ENCODE measurements at regions not wholly inside any gene's neighbourhood (a gene's known extent, or its start where the extent isn't known, plus 50 kb on each side); places are given as distances from the start of the nearest gene placed in this dataset.

GRCh38 chr4:159899596-159899995, 796.7 kb downstream of the RAPGEF2 start:
- TF ChIP-seq, protein P1, sequence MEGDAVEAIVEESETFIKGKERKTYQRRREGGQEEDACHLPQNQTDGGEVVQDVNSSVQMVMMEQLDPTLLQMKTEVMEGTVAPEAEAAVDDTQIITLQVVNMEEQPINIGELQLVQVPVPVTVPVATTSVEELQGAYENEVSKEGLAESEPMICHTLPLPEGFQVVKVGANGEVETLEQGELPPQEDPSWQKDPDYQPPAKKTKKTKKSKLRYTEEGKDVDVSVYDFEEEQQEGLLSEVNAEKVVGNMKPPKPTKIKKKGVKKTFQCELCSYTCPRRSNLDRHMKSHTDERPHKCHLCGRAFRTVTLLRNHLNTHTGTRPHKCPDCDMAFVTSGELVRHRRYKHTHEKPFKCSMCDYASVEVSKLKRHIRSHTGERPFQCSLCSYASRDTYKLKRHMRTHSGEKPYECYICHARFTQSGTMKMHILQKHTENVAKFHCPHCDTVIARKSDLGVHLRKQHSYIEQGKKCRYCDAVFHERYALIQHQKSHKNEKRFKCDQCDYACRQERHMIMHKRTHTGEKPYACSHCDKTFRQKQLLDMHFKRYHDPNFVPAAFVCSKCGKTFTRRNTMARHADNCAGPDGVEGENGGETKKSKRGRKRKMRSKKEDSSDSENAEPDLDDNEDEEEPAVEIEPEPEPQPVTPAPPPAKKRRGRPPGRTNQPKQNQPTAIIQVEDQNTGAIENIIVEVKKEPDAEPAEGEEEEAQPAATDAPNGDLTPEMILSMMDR (IDR thresholded peaks at IDR 0.05; ENCODE audit: low read length): no peak
- no peak for TF ChIP-seq EZH2 (optimal IDR thresholded peaks at IDR 0.05; ENCODE audit: low read depth, low read length)

Data from MM.1S (cell line).